Right renal pelvis (tissue), 4 donors: ENCODE measurements at regions not wholly inside any gene's neighbourhood (a gene's known extent, or its start where the extent isn't known, plus 50 kb on each side); places are given as distances from the start of the nearest gene placed in this dataset.

Source experiments
- DNase-seq, 4 donors: peaks; one replicate each; pipeline ENCODE4 v3.0.0-alpha.2; 2013; ENCODE audit warnings: low read depth in 4 of 4, low spot score in 3 of 4, missing footprints in 1 of 4

DNA sequence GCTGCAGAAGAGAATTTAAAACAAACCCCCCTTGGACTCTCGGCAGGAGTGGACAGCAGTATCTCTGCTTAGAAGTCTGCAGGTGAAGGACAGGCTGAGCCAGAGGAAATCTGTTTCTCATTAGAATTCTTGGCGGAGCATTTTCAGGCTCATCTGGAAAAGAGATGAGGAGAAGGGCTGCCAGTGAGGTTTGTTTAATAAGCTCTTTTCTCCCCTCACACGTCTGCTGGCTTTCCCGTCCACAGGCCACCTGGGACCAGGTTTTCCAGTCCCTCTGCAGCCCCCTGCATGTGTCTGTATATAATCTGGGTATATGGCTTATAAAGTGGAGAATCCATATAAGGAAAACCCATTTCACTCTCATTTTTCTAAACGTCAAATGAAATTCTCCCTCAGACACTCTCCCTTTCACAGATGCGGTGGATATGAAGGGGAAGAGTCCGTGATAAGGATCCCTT, 155.4 kb upstream of the TPM1 start:
- DNase-seq = no peak

DNA sequence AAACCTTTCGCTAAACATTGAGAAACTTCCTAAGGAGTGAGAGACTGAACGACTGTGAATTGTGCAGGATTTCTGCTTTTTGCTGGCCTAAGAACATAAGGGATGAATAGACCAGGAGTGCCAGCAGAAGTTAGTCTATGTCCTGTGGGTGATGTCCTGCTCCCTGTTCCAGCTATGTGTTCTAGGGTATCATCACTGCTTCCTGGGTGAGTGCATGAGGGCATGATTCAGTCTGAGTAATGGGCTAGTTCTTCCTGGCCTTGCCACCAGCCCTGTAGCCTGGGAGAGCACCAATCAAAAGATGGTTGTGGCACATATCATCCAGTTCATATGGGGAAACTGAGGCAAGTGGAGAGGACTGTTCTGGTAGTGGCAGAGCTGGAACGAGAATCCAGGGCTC, 153.9 kb upstream of the TPM1 start:
- no peak for DNase-seq

- DNase-seq = no peak
Observed at GRCh38 chr15:62889141-62889661, 153.3 kb upstream of the TPM1 start.

DNA sequence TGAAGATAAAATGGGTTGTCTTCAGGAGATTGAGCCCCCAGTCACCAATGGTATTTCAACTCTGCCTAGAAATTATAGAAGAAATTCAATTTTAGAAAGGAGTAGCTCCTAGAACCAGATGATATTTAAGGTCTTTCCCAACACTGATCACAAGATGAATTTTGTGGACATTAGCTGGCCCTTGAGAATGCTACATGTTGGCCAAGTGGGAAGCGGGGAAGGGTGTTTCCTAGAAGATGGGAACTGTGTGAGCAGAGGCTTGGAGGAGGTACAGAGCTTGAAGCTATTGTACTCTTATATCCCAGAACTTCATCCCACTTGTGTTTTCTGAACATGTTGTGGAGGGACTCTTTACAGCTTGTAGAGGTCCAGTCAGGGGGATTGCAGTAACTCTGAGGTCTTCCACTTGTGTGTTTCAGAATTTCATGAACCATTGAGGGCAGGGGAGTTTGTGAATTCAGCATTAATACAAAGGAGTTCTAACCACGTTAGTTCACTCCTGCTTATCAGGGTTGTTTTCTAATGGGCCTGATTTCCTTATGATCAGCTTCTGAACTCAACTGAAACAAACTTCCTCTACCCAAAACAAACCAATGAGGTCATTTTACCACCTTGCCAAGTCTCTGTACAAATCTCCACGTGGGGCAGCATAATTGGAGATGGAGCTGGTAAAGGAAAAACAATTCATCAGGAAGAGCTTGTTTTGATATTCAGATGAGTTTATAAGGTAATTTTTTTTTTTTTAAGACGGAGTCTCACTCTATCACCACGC, 152.6 kb upstream of the TPM1 start:
- no peak for DNase-seq

DNA sequence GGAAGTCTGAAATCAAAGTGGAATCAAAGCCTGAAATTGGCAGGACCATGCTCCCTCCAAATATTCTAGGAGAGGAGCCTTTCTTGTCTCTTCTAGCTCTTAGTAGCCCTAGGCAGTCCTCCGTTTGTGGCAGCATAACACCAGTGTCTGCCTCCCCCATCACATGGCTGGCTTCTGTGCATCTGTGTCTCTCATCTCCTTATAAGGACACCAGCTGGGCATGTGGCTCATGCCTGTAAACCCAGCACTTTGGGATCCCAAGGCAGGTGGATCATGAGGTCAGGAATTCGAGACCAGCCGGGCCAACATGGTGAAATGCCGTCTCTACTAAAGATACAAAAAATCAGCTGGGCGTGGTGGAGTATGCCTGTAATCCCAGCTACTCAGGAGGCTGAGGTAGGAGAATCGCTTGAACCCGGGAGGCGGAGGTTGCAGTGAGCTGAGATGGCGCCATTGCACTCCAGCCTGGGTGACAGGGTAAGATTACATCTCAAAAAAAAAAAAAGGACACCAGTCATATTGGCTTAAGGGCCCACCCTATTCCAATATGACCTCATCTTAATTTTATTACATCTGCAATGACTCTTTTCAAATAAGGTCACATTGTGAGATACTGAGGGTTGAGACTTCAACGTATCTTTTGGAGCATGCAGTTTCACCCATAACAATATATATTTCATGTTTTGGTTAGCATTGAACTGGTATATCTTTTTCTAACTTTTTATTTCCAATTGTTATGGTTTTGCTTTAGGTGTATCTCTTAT, 148.0 kb upstream of the TPM1 start:
- DNase-seq = no peak

DNA sequence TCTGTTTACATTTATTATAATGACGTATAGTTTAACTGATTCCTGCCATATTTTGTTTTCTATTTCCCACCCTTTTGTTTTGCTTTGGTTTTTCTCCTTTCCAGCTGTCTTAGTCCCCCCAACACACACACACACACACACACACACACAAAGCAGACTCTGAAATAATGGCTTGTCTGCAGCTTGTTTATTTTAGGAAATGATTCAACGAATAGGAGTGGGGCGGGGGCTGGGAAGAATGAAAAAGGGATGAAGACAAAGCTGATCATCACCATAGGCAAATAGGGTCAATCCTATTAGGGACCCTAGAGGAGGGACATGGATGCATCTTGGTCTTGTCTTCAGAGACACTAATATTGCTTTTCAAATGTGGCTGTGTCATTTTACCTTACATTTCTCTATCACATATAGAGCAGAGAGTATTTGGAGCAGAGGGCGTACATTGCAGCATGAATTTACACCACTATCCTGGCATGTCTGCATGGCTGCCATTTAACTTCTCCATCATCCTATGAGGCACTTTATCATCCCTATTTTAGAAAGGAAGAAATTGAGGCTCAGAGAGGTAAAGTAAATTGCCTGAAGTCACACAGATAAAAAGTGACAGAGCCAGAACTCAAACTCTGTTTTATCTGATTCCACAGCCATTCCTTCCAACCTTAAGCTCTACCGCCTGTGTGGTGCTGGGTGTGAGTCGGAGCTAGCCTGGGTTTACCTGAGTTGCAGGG, 147.2 kb upstream of the TPM1 start:
- DNase-seq = peak in 1 of 4 donors; percentile 31

DNA sequence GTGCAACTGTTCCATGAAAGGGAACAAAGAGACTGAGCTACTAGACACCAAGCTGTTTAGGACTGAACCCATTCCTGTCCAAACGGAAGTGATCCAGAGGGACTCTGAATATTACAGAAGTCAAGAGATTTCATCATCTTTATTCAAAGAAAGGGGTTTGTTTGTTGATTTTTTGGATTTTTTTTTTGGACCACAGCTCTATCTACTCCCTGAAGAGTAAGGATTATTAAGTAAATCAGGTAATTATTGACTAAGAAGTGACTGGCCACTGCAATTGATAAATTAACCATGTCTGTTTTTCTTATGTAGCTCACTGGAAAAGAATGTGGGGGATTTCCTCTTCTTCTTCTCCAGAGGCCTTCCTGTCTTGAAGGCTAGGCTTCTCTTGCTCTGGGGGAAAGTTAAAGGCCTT, 146.6 kb upstream of the TPM1 start:
- DNase-seq = no peak

- no peak for DNase-seq
Observed at GRCh38 chr15:62896380-62896866, 146.1 kb upstream of the TPM1 start.

GRCh38 chr15:62896969-62897486, 145.5 kb upstream of the TPM1 start:
- peak in 3 of 4 donors; percentile 56 to 66 (median 60) for DNase-seq

DNA sequence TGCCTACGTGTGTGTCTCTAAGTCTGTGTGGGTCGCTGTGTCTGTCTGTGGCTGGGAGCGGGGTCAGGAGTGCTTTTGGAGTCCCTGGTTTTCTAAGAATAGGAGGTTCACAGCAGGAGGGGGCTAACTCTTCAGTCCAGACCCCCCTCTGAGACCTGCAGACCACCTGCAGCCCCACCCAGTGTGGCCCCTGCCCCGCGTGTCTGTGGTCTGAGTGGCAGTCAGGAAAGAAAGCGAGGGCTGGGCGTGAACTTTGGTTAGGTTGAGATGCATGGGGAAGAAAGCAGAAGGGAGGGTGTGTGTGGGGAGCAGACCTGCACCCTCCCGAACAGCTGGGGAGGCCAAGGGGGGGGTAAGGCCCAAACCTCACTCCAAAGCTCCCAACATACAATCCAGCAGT, 144.9 kb upstream of the TPM1 start:
- DNase-seq = no peak

DNA sequence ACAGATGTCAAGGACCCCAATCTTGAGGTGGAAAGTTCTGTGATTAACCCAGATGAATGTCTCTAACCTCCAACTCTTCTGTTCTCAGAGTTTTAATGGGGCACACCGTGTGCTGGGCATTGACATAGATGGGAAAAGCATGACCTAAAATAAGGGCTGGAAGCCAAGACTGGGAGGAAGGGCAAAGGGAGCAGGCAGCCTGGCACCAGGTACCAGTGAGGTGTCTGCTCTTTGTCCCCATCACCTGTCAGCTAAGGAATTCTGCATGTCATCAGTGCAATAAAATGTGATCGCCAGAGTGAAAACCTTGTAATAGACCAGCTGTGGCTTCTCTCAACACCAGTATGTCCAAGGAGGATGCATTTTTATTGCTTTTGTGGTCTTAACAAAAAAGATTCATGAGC, 143.5 kb upstream of the TPM1 start:
- no peak for DNase-seq

GRCh38 chr15:62900071-62900802, 142.3 kb upstream of the TPM1 start:
- DNase-seq = no peak

GRCh38 chr15:62901087-62901486, 141.5 kb upstream of the TPM1 start:
- no peak for DNase-seq

GRCh38 chr15:62901909-62902546, 140.5 kb upstream of the TPM1 start:
- DNase-seq = no peak

GRCh38 chr15:62902821-62903220, 139.7 kb upstream of the TPM1 start:
- DNase-seq = no peak

GRCh38 chr15:62903437-62903836, 139.1 kb upstream of the TPM1 start:
- DNase-seq = no peak

GRCh38 chr15:62904041-62904910, 138.3 kb upstream of the TPM1 start:
- no peak for DNase-seq

DNA sequence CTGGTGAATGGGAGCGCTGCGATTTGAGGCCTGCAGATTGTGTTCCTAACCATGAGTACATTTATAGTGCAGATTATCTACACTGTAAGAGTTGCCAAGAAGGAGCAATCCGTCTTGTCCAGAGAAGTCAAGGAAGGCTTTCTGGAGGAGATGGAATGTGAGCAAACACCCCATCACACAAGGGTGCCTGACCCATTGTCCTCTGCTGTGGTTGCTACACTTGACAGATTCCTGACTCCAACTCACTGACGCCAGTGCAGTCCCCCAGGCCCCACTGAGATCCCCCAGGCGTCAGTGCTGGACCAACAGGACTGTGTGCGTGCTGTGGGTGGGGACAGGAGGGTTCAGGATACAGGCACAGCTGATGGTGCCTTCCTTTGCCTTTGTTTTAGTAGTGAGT, 135.9 kb upstream of the TPM1 start:
- no peak for DNase-seq

DNA sequence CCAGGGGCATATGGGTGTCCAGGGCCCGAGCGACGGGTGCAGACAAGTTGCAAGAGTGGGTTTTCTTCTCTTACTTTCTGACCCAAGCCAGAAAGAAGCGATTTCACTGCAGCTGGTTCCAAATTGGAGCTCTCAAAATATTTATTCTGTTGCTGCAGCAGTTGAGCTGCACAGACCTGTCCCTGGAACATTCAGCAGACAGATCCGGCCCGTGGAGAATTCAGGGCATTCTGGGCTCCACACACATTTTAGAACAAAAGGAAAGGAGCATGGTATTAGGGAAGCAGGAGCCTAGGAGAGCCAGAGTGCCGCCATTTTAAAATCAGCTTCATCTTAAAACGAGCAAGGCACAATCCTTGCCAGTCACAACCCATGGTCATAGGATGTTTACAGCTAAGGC, 135.3 kb upstream of the TPM1 start:
- no peak for DNase-seq
